Glutamatergic neuron (in vitro differentiated cells): ENCODE measurements at regions not wholly inside any gene's neighbourhood (a gene's known extent, or its start where the extent isn't known, plus 50 kb on each side); places are given as distances from the start of the nearest gene placed in this dataset.

Experiments used
- DNase-seq: peaks from one replicate; pipeline ENCODE4 v3.0.0; 2022
- H3K27ac Mint-ChIP-seq: one replicate; pipeline ENCODE4 v1.8.0; 2020; ENCODE audit warnings: mild to moderate bottlenecking, mixed read lengths, inconsistent platforms; ENCODE audit not compliant: unreplicated experiment
- H3K27me3 Mint-ChIP-seq: one replicate; pipeline ENCODE4 v1.8.0; 2020; ENCODE audit warnings: mild to moderate bottlenecking, moderate library complexity, mixed read lengths, inconsistent platforms; ENCODE audit not compliant: unreplicated experiment
- H3K36me3 Mint-ChIP-seq: one replicate; pipeline ENCODE4 v1.8.0; 2020; ENCODE audit warnings: mild to moderate bottlenecking, mixed read lengths, inconsistent platforms; ENCODE audit not compliant: unreplicated experiment
- H3K4me1 Mint-ChIP-seq: one replicate; pipeline ENCODE4 v1.8.0; 2020; ENCODE audit warnings: mild to moderate bottlenecking, low read depth, mixed read lengths, inconsistent platforms; ENCODE audit not compliant: unreplicated experiment
- H3K4me3 Mint-ChIP-seq: one replicate; pipeline ENCODE4 v1.8.0; 2020; ENCODE audit warnings: mild to moderate bottlenecking, mixed read lengths, inconsistent platforms; ENCODE audit not compliant: unreplicated experiment
- H3K9me3 Mint-ChIP-seq: one replicate; pipeline ENCODE4 v1.8.0; 2020; ENCODE audit warnings: mild to moderate bottlenecking, moderate library complexity, mixed read lengths, inconsistent platforms; ENCODE audit not compliant: unreplicated experiment
- TF ChIP-seq, protein P1 (sequence below): fragments of 200-600 bp; sonication (generic); IDR thresholded peaks from one replicate; pipeline ENCODE4 v1.5.0; 2021; ENCODE audit not compliant: partially characterized antibody, unreplicated experiment

DNA sequence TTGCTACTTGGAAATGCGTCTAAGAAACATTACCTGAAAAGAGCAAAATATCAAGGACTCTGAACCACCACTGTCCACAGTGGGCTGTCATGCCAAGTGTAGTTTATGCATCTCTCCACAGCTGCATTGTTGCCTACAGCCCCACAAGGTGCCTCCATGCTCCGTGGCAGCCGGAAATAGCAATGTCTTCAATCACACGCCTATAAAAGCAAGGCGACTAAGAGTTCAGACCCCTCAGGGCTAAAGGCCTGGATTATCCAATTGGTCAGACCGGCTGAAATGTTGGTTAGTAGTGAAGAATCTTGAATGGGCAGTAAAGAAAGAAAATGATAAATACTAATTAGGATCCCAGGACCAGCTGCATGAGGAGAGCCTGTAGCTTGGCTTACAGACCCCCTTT is 114.0 kb upstream of the SLC35G4 start:
- TF ChIP-seq, protein P1, sequence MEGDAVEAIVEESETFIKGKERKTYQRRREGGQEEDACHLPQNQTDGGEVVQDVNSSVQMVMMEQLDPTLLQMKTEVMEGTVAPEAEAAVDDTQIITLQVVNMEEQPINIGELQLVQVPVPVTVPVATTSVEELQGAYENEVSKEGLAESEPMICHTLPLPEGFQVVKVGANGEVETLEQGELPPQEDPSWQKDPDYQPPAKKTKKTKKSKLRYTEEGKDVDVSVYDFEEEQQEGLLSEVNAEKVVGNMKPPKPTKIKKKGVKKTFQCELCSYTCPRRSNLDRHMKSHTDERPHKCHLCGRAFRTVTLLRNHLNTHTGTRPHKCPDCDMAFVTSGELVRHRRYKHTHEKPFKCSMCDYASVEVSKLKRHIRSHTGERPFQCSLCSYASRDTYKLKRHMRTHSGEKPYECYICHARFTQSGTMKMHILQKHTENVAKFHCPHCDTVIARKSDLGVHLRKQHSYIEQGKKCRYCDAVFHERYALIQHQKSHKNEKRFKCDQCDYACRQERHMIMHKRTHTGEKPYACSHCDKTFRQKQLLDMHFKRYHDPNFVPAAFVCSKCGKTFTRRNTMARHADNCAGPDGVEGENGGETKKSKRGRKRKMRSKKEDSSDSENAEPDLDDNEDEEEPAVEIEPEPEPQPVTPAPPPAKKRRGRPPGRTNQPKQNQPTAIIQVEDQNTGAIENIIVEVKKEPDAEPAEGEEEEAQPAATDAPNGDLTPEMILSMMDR, result no peak
- Mint-ChIP-seq H3K9me3 (peaks cover 4% of the 10 kb centered on the region), H3K4me3 (no peak overlapping the region), H3K27me3 (no peaks in the 10 kb centered on the region), H3K36me3 (no peaks in the 10 kb centered on the region), H3K4me1 (peaks cover 5% of the 10 kb centered on the region), H3K27ac (no peak overlapping the region)
- no peak for DNase-seq

- Mint-ChIP-seq H3K9me3 (peaks cover 4% of the 10 kb centered on the region), H3K27me3 (peaks cover 2% of the 10 kb centered on the region), H3K36me3 (no peaks in the 10 kb centered on the region), H3K4me1 (peaks cover 7% of the 10 kb centered on the region), H3K27ac (no peak overlapping the region), H3K4me3 (no peak overlapping the region)
- TF ChIP-seq, protein P1, result no peak
- DNase-seq, result no peak
Measured at GRCh38 chr18:11494107-11494506, 115.3 kb upstream of the SLC35G4 start.

GRCh38 chr18:11489266-11489899 is 120.0 kb upstream of the SLC35G4 start:
- Mint-ChIP-seq H3K4me1 (peaks cover 6% of the 10 kb centered on the region), H3K27ac (no peak overlapping the region), H3K4me3 (no peak overlapping the region), H3K36me3 (no peaks in the 10 kb centered on the region), H3K27me3 (peaks cover 2% of the 10 kb centered on the region), H3K9me3 (peaks cover 2% of the 10 kb centered on the region)
- TF ChIP-seq, protein P1, result no peak
- DNase-seq, result no peak

DNA sequence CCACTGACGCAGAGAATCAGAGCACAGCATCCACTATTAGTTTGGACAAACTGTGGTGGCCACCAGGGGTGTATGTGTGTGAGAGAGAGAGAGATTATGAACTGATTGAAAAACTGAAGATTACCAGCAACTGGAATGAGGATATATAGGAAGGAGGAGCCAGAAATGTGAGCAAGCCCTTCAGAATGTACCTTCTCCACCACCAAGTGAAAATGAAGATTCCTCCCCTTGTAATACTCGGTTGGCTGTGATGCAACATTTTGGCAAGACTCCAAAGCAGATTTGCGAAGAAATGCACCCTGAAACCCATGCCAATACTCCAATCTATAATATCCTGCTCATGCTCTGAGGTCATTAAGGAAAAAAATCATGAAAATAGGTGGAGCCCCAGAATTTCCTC is 121.2 kb upstream of the SLC35G4 start:
- Mint-ChIP-seq H3K4me1 (peaks cover 6% of the 10 kb centered on the region), H3K27ac (no peak overlapping the region), H3K9me3 (peaks cover 2% of the 10 kb centered on the region), H3K36me3 (no peaks in the 10 kb centered on the region), H3K27me3 (peaks cover 2% of the 10 kb centered on the region), H3K4me3 (no peak overlapping the region)
- DNase-seq, result no peak
- TF ChIP-seq, protein P1, result no peak

- Mint-ChIP-seq H3K27ac (no peak overlapping the region), H3K4me3 (no peak overlapping the region), H3K36me3 (no peaks in the 10 kb centered on the region), H3K4me1 (peaks cover 6% of the 10 kb centered on the region), H3K9me3 (peaks cover 2% of the 10 kb centered on the region), H3K27me3 (peaks cover 2% of the 10 kb centered on the region)
- TF ChIP-seq, protein P1, result no peak
- no peak for DNase-seq
Measured at GRCh38 chr18:11487390-11487789, 122.0 kb upstream of the SLC35G4 start.
